GM13976 (cell line): ENCODE measurements at regions not wholly inside any gene's neighbourhood (a gene's known extent, or its start where the extent isn't known, plus 50 kb on each side); places are given as distances from the start of the nearest gene placed in this dataset.
"Not testable (repeated sequence)": the region's sequence is repeated elsewhere in the genome, so short reads cannot be mapped to it uniquely, and the experiment has no call there.

Experiments
- DNase-seq: peaks from one replicate; pipeline ENCODE4 v3.0.0; 2012; ENCODE audit warnings: low spot score
- CTCF ChIP-seq: IDR thresholded peaks from 2 replicates; pipeline ENCODE4 v1.5.1; 2012; ENCODE audit warnings: borderline replicate concordance, mild to moderate bottlenecking; ENCODE audit not compliant: insufficient read depth; ENCODE audit errors: extremely low read depth, missing control alignments, control extremely low read depth
- in situ Hi-C: fragments of 300-500 bp; cut with MboI; formaldehyde crosslinking; loops from one replicate; pipeline ENCODE4 v1.12.0; 2022; ENCODE audit warnings: low sequenced_read_pairs, mixed read lengths, inconsistent platforms; ENCODE audit not compliant: unreplicated experiment

- in situ Hi-C loops, result no loop called here
- no peak for TF ChIP-seq CTCF
- no peak for DNase-seq
Measured at GRCh38 chr9:134547161-134548100, 94.2 kb upstream of the COL5A1 start.

GRCh38 chr9:134548185-134548584, 93.4 kb upstream of the COL5A1 start:
- no peak for TF ChIP-seq CTCF
- DNase-seq, result no peak
- in situ Hi-C loops, result no loop called here

GRCh38 chr9:134548618-134549017, 93.0 kb upstream of the COL5A1 start:
- TF ChIP-seq CTCF, result no peak
- in situ Hi-C loops, result no loop called here
- DNase-seq, result no peak

- in situ Hi-C loops, result no loop called here
- DNase-seq, result no peak
- no peak for TF ChIP-seq CTCF
Measured at GRCh38 chr9:134549336-134549735, 92.3 kb upstream of the COL5A1 start.

- DNase-seq, in situ Hi-C loops: not testable (repeated sequence)
Measured at GRCh38 chr9:134550081-134550480, 91.5 kb upstream of the COL5A1 start.

GRCh38 chr9:134550584-134550983, 91.0 kb upstream of the COL5A1 start:
- in situ Hi-C loops, result no loop called here
- TF ChIP-seq CTCF, result no peak

GRCh38 chr9:134551176-134551575, 90.4 kb upstream of the COL5A1 start:
- DNase-seq, result no peak
- in situ Hi-C loops, result no loop called here
- no peak for TF ChIP-seq CTCF

More at GRCh38 chr9:134550584-134550983, 91.0 kb upstream of the COL5A1 start:
- no peak for DNase-seq
